ENCODE measurements at regions not wholly inside any gene's neighbourhood (a gene's known extent, or its start where the extent isn't known, plus 50 kb on each side); places are given as distances from the start of the nearest gene placed in this dataset.
A peak's percentile ranks its signal among the peaks of the same experiment; 100 is the strongest.

- no peaks in the 10 kb centered on the region for H3K36me3 ChIP-seq (ENCODE audit: insufficient read depth)
- TF ChIP-seq CTCF (conservative IDR thresholded peaks at IDR 0.05; ENCODE audit: low read depth, low read length), result no peak
- H3K27ac ChIP-seq, result no peak overlapping the region
- H2AFZ ChIP-seq (ENCODE audit: low read depth), result no peak overlapping the region
- H3K79me2 ChIP-seq (ENCODE audit: insufficient read depth, low read depth), result no peaks in the 10 kb centered on the region
- H3K27me3 ChIP-seq (ENCODE audit: insufficient read depth, low read depth), result no peaks in the 10 kb centered on the region
- H3K9ac ChIP-seq, result no peak overlapping the region
- 0 out of 2 replicates have a peak overlapping the region, but pooled peaks have one; percentile 4 for H3K4me2 ChIP-seq
- H3K4me1 ChIP-seq (ENCODE audit: low read depth, poor library complexity, severe bottlenecking), result peaks cover 10% of the 10 kb centered on the region
- H3K4me3 ChIP-seq (IDR thresholded peaks at IDR 0.05; ENCODE audit: insufficient read depth, low read depth, low read length), result no peak overlapping the region
- H4K20me1 ChIP-seq (ENCODE audit: insufficient read depth), result no peaks in the 10 kb centered on the region
Observed at GRCh38 chr12:76201316-76201715, 116.8 kb upstream of the NAP1L1 start.

GRCh38 chr12:76199808-76200207, 115.3 kb upstream of the NAP1L1 start:
- Histone ChIP-seq H3K36me3 (ENCODE audit: insufficient read depth) (no peaks in the 10 kb centered on the region), H3K9ac (no peak overlapping the region), H3K4me2 (no peak overlapping the region), H3K27ac (no peak overlapping the region), H3K4me3 (IDR thresholded peaks at IDR 0.05; ENCODE audit: insufficient read depth, low read depth, low read length) (no peak overlapping the region), H3K79me2 (ENCODE audit: insufficient read depth, low read depth) (no peaks in the 10 kb centered on the region), H3K4me1 (ENCODE audit: low read depth, poor library complexity, severe bottlenecking) (peaks cover 10% of the 10 kb centered on the region), H2AFZ (ENCODE audit: low read depth) (no peak overlapping the region), H3K27me3 (ENCODE audit: insufficient read depth, low read depth) (no peaks in the 10 kb centered on the region), H4K20me1 (ENCODE audit: insufficient read depth) (no peaks in the 10 kb centered on the region)
- TF ChIP-seq CTCF (conservative IDR thresholded peaks at IDR 0.05; ENCODE audit: low read depth, low read length), result no peak

- Histone ChIP-seq H3K4me2 (no peak overlapping the region), H3K27me3 (ENCODE audit: insufficient read depth, low read depth) (no peaks in the 10 kb centered on the region), H3K4me3 (IDR thresholded peaks at IDR 0.05; ENCODE audit: insufficient read depth, low read depth, low read length) (no peak overlapping the region), H3K27ac (no peak overlapping the region), H4K20me1 (ENCODE audit: insufficient read depth) (no peaks in the 10 kb centered on the region), H3K36me3 (ENCODE audit: insufficient read depth) (no peaks in the 10 kb centered on the region), H3K4me1 (ENCODE audit: low read depth, poor library complexity, severe bottlenecking) (peaks cover 10% of the 10 kb centered on the region), H2AFZ (ENCODE audit: low read depth) (no peak overlapping the region), H3K79me2 (ENCODE audit: insufficient read depth, low read depth) (no peaks in the 10 kb centered on the region), H3K9ac (no peak overlapping the region)
- no peak for TF ChIP-seq CTCF (conservative IDR thresholded peaks at IDR 0.05; ENCODE audit: low read depth, low read length)
Observed at GRCh38 chr12:76198839-76199238, 114.4 kb upstream of the NAP1L1 start.

- H3K79me2 ChIP-seq (ENCODE audit: insufficient read depth, low read depth), result no peaks in the 10 kb centered on the region
- H3K27ac ChIP-seq, result no peak overlapping the region
- no peaks in the 10 kb centered on the region for H3K36me3 ChIP-seq (ENCODE audit: insufficient read depth)
- no peak overlapping the region for H2AFZ ChIP-seq (ENCODE audit: low read depth)
- H3K4me3 ChIP-seq (IDR thresholded peaks at IDR 0.05; ENCODE audit: insufficient read depth, low read depth, low read length), result no peak overlapping the region
- no peak overlapping the region for H3K4me2 ChIP-seq
- no peak overlapping the region for H3K9ac ChIP-seq
- no peak for TF ChIP-seq CTCF (conservative IDR thresholded peaks at IDR 0.05; ENCODE audit: low read depth, low read length)
- H3K4me1 ChIP-seq (ENCODE audit: low read depth, poor library complexity, severe bottlenecking), result peaks cover 10% of the 10 kb centered on the region
- H3K27me3 ChIP-seq (ENCODE audit: insufficient read depth, low read depth), result no peaks in the 10 kb centered on the region
- no peaks in the 10 kb centered on the region for H4K20me1 ChIP-seq (ENCODE audit: insufficient read depth)
Observed at GRCh38 chr12:76197283-76197682, 112.8 kb upstream of the NAP1L1 start.
